ENCODE measurements at regions not wholly inside any gene's neighbourhood (a gene's known extent, or its start where the extent isn't known, plus 50 kb on each side); places are given as distances from the start of the nearest gene placed in this dataset.
"Not testable (repeated sequence)": the region's sequence is repeated elsewhere in the genome, so short reads cannot be mapped to it uniquely, and the experiment has no call there.

- not testable (repeated sequence) for DNase-seq (ENCODE audit: low read depth)
Observed at GRCh38 chr5:39907267-39907951, 482.6 kb upstream of the DAB2 start.

DNA sequence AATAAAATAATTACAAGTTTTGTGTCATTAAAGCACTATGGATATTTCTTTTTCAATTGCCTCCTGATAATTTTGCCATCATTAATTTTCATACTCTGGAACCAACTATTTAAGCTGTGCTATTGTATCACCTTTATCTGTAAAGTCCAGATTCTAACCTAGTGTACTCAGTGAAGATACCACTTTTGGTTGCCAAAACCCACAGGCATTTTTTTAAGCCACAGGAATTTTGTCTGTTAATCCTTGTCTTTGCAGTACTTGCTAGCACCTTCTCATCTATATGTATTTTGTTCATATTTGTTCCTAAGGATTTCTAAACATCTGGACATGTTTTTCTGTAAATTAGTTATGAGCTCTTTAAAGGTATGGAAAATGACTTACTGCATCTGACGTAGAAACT lies 481.4 kb upstream of the DAB2 start:
- peak; percentile 49 for DNase-seq (ENCODE audit: low read depth)

DNA sequence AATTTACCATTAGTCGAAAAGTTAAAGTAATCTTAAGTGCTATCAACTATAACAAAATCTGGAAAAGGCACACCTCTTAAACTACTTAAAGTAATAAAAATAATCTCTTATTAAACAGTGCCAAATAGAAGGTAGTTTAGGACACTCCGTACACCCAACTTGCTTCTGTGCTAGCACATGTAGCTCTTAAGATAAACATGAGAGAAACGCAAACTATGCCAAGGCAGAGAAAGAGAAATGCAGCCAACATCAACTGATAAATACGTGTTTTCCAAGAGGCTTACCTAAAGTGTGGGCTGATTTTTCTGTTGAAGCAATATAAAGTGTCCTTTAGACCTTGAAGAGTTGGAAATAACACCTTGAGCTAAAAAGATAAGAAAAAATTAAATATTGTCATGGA lies 480.6 kb upstream of the DAB2 start:
- no peak for DNase-seq (ENCODE audit: low read depth)

GRCh38 chr5:39902626-39903025 lies 477.8 kb upstream of the DAB2 start:
- DNase-seq (ENCODE audit: low read depth), result no peak

- DNase-seq (ENCODE audit: low read depth), result no peak
Observed at GRCh38 chr5:39898731-39899130, 474.0 kb upstream of the DAB2 start.

DNA sequence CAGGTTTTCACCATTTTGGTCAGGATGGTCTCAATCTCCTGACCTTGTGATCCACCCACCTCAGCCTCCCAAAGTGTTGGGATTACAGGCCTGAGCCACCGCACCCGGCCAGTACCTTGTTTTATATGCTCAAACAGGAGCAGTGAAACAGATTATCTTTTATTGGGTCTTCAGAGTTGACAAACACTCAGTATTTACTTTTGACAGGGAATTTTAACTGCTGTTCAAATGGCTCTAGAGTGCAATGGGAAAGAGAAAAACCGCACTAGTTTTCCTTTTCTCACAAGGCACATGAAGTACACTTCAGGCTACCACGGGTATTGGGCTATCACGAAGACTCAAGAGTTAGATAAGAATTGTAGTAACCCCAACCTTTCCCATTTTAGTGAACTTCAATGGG lies 471.9 kb upstream of the DAB2 start:
- no peak for DNase-seq (ENCODE audit: low read depth)

DNA sequence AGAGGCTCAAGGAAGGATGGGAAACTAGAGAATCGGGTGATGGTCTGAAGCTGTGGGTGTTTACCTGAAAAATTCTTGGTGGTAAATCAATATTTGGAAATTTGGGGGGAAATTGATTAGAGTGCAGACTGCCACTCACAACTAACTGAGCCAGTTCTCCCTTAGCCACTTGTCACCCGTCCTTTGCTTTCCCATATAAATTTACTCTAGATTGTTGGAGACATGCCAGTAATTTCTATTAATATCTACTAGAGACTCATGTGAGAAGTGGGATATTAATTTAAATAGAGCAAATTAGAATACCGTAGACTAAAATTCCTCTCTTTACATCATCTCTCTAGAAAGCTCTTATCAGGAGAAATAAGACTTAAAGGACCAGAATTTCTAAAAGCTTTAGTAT lies 471.3 kb upstream of the DAB2 start:
- DNase-seq (ENCODE audit: low read depth), result no peak

DNA sequence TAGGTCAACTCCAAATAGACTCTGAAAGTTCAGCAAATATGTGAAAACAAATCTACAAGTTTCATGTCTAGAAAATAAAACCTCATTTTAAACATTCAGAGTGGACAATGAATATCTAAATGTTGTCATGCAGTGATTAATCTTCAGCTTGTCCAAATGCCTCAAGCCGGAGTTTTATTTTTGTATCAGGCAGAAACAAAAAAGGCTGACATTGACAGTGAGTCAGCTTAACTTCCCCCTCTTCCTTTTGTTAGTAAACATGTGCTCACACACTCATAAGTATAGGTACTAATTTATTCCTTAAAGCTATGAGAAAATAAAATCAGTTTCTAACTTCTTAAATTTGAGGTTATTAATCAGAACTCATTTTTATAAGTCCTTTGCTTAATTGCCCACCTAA lies 467.9 kb upstream of the DAB2 start:
- peak; percentile 55 for DNase-seq (ENCODE audit: low read depth)

- peak; percentile 22 for DNase-seq (ENCODE audit: low read depth)
Observed at GRCh38 chr5:39891376-39891775, 466.6 kb upstream of the DAB2 start.

DNA sequence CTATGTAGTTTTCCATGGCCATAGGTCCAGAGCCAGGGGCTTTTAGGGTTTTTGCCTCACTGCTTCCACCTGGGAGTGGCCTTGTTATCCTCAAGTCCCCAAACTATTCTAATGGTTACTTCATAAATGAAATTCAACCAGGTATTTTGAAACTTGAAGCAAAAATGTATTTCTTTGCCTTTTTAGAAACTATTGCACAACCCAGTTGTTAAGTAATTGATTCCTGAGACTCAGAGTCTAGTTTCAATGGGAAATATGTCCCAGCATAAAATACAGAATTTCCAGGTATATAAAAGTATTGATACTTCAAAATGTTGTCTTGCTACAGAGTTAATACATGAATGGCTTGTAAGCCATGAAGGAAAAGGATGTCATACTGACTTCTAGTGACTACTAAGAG lies 456.2 kb upstream of the DAB2 start:
- no peak for DNase-seq (ENCODE audit: low read depth)

DNA sequence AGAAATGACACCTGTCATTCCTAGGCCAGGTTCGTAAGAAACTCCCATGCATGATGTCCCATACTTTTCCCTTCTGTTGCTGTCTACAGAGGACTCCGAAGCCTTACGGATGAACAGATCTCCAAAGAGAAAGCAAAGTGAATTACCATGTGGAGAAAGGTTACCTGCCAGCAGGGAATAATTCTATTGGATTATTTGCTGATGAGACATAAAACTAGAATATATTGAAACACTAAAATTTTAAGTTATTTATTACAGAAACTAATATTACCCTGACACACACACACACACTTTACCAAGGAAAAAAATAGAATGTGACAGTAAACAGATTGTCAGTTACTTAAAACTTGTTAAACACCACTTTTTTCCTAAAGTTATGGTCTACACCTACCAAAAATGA lies 452.7 kb upstream of the DAB2 start:
- no peak for DNase-seq (ENCODE audit: low read depth)

DNA sequence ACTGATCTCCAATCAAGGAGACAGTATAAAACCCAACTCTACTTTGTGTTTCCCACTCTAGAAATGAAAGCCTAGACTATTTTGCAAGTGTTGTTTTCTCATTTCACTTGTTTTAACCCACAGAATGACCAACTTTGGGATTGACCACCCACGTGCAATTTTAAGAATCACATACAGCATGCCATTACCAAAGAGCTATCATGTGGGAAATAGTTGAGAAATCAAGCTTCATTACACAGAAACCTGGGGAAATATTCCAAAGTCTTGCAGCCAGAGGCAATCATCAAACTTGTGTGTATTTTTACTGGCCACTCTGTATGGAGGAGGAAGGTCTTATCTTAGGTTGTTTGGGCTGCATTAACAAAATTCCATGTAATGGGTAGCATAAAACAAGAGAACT lies 451.4 kb upstream of the DAB2 start:
- DNase-seq (ENCODE audit: low read depth), result no peak

DNA sequence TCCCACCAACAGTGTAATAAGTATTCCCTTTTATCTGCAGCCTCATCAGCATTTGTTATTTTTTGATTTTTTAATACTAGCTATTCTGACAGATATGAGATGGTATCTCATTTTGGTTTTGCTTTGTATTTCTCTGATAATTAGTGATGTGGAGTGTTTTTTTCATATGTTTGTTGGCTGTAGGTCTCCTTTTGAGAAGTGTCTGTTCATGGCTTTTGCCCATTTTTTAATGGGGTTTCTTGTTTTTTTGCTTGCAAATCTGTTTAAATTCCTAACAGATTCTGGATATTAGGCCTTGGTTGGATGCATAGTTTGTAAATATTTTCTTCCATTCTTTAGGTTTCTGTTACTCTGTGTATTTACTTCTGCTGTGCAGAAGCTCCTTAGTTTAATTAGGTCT lies 445.4 kb upstream of the DAB2 start:
- no peak for DNase-seq (ENCODE audit: low read depth)

GRCh38 chr5:39869396-39869795 lies 444.6 kb upstream of the DAB2 start:
- DNase-seq (ENCODE audit: low read depth), result no peak

DNA sequence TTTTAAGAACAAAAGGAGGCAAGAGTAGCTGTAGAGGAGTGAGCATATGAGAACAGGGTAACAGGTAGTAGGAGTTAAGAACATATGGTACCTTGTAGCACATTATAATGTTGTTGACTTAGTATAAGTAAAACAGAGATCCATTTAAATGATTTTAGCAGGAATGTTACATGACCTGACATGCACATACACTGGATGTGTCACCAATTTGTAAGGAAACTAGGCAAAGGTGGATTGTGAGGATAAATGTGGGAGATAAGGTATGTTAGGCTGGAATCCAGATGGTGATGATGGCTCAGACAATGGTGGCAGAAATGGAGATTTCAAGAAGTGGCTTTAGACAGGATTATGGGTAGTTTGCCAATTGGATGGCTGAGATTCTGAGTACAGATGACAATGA lies 443.1 kb upstream of the DAB2 start:
- no peak for DNase-seq (ENCODE audit: low read depth)

DNA sequence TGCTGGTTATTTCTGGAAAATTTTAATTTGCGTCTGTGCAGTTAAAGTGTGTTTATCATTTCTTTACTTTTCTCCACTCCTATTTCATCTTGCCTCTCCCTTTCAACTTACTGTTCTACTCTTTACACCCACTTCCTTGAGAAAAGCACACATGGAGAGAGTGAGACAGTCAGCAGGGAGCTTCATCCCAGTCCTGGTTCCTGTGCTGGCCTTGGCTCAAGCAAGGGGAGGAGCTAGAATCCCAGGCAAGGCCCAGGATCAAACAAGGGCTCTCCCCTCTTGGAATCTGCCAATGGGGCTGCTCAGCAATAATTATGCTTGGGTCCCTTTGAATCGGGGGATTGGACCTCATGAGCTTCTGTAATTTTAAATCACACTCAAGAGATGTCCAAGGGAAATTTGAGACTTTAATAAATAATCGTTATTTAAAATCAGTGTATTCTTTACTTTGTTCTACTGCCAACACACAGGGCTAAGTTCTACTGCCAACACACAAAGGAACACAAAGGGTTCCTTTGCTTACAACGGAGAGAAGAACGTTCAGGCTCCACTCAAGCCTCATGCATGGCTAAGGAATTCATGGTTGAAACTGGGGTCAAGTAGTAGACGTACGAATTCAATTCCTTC lies 439.3 kb upstream of the DAB2 start:
- no peak for DNase-seq (ENCODE audit: low read depth)

GRCh38 chr5:39857041-39857440 lies 432.3 kb upstream of the DAB2 start:
- no peak for DNase-seq (ENCODE audit: low read depth)

DNA sequence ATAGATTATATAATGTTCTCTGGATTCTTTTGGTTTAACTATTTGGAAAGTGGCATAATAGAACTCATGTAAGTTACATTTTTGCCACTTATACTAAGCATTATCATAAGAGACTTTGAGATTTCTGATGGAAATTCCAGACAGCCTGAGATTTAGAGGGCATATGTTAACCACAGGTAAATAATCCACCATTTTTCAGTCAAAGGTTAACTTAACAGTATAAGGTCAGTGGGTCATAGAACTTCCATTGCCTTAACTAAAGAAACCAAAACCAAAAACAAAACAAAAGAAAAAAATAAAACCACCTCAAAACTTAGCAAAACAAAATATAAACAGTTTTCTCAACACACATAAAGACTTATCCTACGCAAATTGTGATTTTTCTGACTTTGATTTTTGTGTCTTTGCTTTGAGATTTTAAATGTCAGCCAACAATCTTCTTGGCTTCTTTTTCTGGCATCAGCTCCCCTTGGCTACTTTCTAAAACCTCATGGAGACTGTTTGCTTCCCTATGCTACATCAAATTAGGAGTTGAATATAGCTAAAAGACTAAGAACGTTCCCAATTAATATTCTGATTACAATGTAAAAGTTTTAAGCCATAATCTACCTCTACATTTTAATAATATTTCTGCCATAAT lies 430.1 kb upstream of the DAB2 start:
- no peak for DNase-seq (ENCODE audit: low read depth)

- DNase-seq (ENCODE audit: low read depth), result no peak
Observed at GRCh38 chr5:39850291-39850690, 425.5 kb upstream of the DAB2 start.

- DNase-seq (ENCODE audit: low read depth), result no peak
Observed at GRCh38 chr5:39846144-39846543, 421.4 kb upstream of the DAB2 start.

DNA sequence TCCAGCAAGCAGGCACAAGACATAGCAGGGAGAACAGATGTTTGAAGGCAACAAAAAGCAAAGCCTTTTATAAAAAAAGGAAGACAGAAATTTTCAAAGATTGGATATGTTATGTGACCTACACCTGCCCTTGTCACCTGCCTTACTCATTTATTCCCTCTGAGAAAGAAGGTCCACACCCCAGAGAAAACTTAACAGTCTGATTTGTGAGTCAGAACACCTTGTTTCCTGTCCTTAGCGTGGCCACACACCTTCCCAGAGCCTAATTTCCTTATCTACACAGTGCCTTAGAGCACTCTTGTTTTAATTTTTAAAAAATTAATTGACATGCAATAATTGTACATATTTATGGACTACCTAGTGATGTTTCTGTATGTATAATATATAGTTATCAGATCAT lies 419.0 kb upstream of the DAB2 start:
- DNase-seq (ENCODE audit: low read depth), result no peak

DNA sequence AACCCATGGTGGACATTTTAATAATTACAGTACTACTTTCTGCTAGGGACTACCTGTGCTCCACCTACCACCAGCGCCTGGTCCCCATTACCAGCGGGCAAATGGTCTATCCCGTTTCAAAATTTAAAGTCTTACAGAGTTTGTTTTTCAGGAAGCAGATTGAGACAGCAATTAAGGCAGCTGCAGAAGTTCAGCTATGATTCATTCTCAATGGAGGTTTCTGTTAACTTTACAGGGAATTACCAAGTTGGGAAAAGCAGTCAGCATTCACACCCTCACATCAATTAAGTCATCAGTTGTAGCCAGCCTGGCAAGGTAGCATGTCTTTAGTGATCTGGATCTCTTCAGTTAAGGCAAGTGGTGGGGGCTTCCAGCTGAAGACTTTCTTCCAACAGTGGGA lies 410.6 kb upstream of the DAB2 start:
- no peak for DNase-seq (ENCODE audit: low read depth)

GRCh38 chr5:39829441-39829840 lies 404.7 kb upstream of the DAB2 start:
- no peak for DNase-seq (ENCODE audit: low read depth)

Data from myocyte (in vitro differentiated cells).